CD14-positive monocyte (primary cell): ENCODE measurements at regions not wholly inside any gene's neighbourhood (a gene's known extent, or its start where the extent isn't known, plus 50 kb on each side); places are given as distances from the start of the nearest gene placed in this dataset.

Experiments
- DNase-seq, 3 donors: peaks; one replicate each; pipeline ENCODE4 v3.0.0-alpha.2; 2011 to 2022
- H2AFZ ChIP-seq: 2 replicates; pipeline ENCODE4 v1.6.0; 2012; ENCODE audit warnings: mild to moderate bottlenecking, low read depth, low read length, inconsistent platforms; ENCODE audit not compliant: insufficient read depth, poor library complexity, severe bottlenecking
- H3K27ac ChIP-seq, 2 donors: 1 replicate in 1 of 2; 2 replicates in 1 of 2; pipeline ENCODE4 v1.5.1; 2012 to 2013; ENCODE audit warnings: low read length in 2 of 2, control low read depth in 1 of 2, inconsistent platforms in 1 of 2, low read depth in 1 of 2, mild to moderate bottlenecking in 1 of 2
- H3K27me3 ChIP-seq, 2 donors: one replicate each; pipeline versions ENCODE4 v1.6.0 to v1.6.1; 2011 to 2013; ENCODE audit warnings: low read length in 2 of 2; ENCODE audit not compliant: control insufficient read depth in 2 of 2, insufficient read depth in 2 of 2
- H3K36me3 ChIP-seq, 2 donors: replicated peaks in 1 of 2; 1 replicate in 1 of 2; 2 replicates in 1 of 2; pipeline versions ENCODE4 v1.5.1 to v1.6.1; 2012 to 2013; ENCODE audit warnings: low read length in 2 of 2, control low read depth in 1 of 2, inconsistent platforms in 1 of 2, mild to moderate bottlenecking in 1 of 2; ENCODE audit not compliant: insufficient read depth in 2 of 2, control insufficient read depth in 1 of 2
- H3K4me1 ChIP-seq, 2 donors: 1 replicate in 1 of 2; 2 replicates in 1 of 2; pipeline versions ENCODE4 v1.5.1 to v1.6.1; 2012 to 2013; ENCODE audit warnings: low read length in 2 of 2, control low read depth in 1 of 2, inconsistent platforms in 1 of 2, mild to moderate bottlenecking in 1 of 2, moderate library complexity in 1 of 2; ENCODE audit not compliant: insufficient read depth in 2 of 2, control insufficient read depth in 1 of 2
- H3K4me2 ChIP-seq: replicated peaks from 2 replicates; pipeline ENCODE3; 2012; ENCODE audit warnings: low read length, moderate library complexity, mild to moderate bottlenecking; ENCODE audit not compliant: poor library complexity, severe bottlenecking; ENCODE audit errors: extremely low read depth
- H3K4me3 ChIP-seq, 3 experiments: fragments of 200-600 bp in 1 of 3; sonication (generic) in 1 of 3; replicated peaks in 1 of 3; 1 replicate in 2 of 3; 2 replicates in 1 of 3; pipeline ENCODE4 v1.5.1; 2011 to 2013; ENCODE audit warnings: low read length in 3 of 3, mild to moderate bottlenecking in 3 of 3, control low read depth in 2 of 3, low read depth in 2 of 3, inconsistent platforms in 1 of 3, moderate library complexity in 1 of 3
- H3K79me2 ChIP-seq: 2 replicates; pipeline ENCODE4 v1.6.0; 2012; ENCODE audit warnings: mild to moderate bottlenecking, control low read depth, inconsistent platforms, low read length, moderate library complexity; ENCODE audit not compliant: insufficient read depth
- H3K9ac ChIP-seq: 2 replicates; pipeline ENCODE4 v1.6.0; 2017; ENCODE audit warnings: low read length, mild to moderate bottlenecking; ENCODE audit not compliant: insufficient read depth, poor library complexity, severe bottlenecking
- H3K9me3 ChIP-seq, 2 donors: replicated peaks in 1 of 2; 1 replicate in 1 of 2; 2 replicates in 1 of 2; pipeline versions ENCODE4 v1.5.1 to v1.6.1; 2012 to 2013; ENCODE audit warnings: low read length in 2 of 2, control low read depth in 1 of 2; ENCODE audit not compliant: control insufficient read depth in 1 of 2, insufficient read depth in 1 of 2
- H4K20me1 ChIP-seq: 2 replicates; pipeline ENCODE4 v1.6.0; 2012; ENCODE audit warnings: mild to moderate bottlenecking, low read length, control low read depth, moderate library complexity; ENCODE audit not compliant: insufficient read depth
- H3K27ac Mint-ChIP-seq, 7 donors: one replicate each; pipeline ENCODE4 v1.8.0; 2020; ENCODE audit warnings: mild to moderate bottlenecking in 7 of 7, mixed read lengths in 7 of 7, moderate library complexity in 6 of 7, inconsistent platforms in 2 of 7
- H3K27me3 Mint-ChIP-seq, 3 donors: one replicate each; pipeline ENCODE4 v1.8.0; 2021 to 2022; ENCODE audit warnings: low read depth in 3 of 3, mild to moderate bottlenecking in 3 of 3, mixed read lengths in 3 of 3, moderate library complexity in 3 of 3, inconsistent platforms in 1 of 3
- H3K36me3 Mint-ChIP-seq, 2 donors: one replicate each; pipeline ENCODE4 v1.8.0; 2020; ENCODE audit warnings: mixed read lengths in 2 of 2, inconsistent platforms in 1 of 2, mild to moderate bottlenecking in 1 of 2
- H3K4me1 Mint-ChIP-seq: one replicate; pipeline ENCODE4 v1.8.0; 2020; ENCODE audit warnings: mild to moderate bottlenecking, mixed read lengths
- H3K4me3 Mint-ChIP-seq, 2 donors: one replicate each; pipeline ENCODE4 v1.8.0; 2020; ENCODE audit warnings: mild to moderate bottlenecking in 2 of 2, mixed read lengths in 2 of 2, moderate library complexity in 1 of 2
- H3K9me3 Mint-ChIP-seq, 7 donors: one replicate each; pipeline ENCODE4 v1.8.0; 2020 to 2022; ENCODE audit warnings: mixed read lengths in 7 of 7, mild to moderate bottlenecking in 6 of 7, moderate library complexity in 6 of 7, inconsistent platforms in 2 of 7
- WGBS: methylation state at CpG from one replicate; pipeline ENCODE4 v1.1.5; 2013; ENCODE audit warnings: missing lambda C conversion rate; ENCODE audit not compliant: insufficient coverage; 5-methylcytosine and 5-hydroxymethylcytosine counted together
- intact Hi-C, 2 donors: fragments of 100-400 bp; cut with micrococcal nuclease; formaldehyde crosslinking; loops; one replicate each; pipeline versions ENCODE4 v1.15.0 to v1.15.1; 2023
- TF ChIP-seq, protein P1 (sequence below): fragments of 200-600 bp; IDR thresholded peaks from one replicate; pipeline ENCODE4 v1.8.0; 2022; ENCODE audit warnings: antibody characterized with exemption, mild to moderate bottlenecking

DNA sequence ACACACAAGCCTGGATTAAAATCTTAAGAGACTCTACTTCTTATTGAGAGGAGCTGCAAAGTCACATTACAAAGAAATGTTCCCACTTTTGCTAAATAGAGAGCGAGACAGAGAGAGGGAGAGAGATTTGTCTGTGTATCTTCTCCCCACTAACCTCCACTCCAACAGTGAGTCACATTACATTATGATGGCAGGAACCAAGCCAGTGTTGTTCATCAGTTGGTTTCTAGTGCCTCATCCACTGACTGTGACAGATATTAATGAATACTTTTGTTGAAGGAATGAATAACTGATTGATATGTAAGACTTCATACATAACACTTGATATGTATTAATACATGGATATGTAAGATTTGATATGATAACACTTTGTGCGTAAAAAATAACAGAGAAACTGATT is 258.2 kb upstream of the SORCS1 start:
- Mint-ChIP-seq H3K4me3 (no peak overlapping the region), H3K9me3 (peaks cover 0 to 3% (median 0%) of the 10 kb centered on the region in 7 donors), H3K36me3 (no peaks in the 10 kb centered on the region), H3K27ac (no peak overlapping the region), H3K27me3 (no peaks in the 10 kb centered on the region), H3K4me1 (peaks cover 1% of the 10 kb centered on the region)
- no peak for DNase-seq
- 86% methylated on average over 1 of the region's 2 CpGs for WGBS
- no peaks in the 10 kb centered on the region for H3K4me1 ChIP-seq
- H3K36me3 ChIP-seq, result no peaks in the 10 kb centered on the region
- H3K27ac ChIP-seq, result no peak overlapping the region
- H4K20me1 ChIP-seq, result no peaks in the 10 kb centered on the region
- TF ChIP-seq, protein P1, sequence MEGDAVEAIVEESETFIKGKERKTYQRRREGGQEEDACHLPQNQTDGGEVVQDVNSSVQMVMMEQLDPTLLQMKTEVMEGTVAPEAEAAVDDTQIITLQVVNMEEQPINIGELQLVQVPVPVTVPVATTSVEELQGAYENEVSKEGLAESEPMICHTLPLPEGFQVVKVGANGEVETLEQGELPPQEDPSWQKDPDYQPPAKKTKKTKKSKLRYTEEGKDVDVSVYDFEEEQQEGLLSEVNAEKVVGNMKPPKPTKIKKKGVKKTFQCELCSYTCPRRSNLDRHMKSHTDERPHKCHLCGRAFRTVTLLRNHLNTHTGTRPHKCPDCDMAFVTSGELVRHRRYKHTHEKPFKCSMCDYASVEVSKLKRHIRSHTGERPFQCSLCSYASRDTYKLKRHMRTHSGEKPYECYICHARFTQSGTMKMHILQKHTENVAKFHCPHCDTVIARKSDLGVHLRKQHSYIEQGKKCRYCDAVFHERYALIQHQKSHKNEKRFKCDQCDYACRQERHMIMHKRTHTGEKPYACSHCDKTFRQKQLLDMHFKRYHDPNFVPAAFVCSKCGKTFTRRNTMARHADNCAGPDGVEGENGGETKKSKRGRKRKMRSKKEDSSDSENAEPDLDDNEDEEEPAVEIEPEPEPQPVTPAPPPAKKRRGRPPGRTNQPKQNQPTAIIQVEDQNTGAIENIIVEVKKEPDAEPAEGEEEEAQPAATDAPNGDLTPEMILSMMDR, result no peak
- intact Hi-C loops, result no loop called here
- H3K27me3 ChIP-seq, result no peaks in the 10 kb centered on the region
- no peak overlapping the region for H3K9ac ChIP-seq
- no peak overlapping the region for H2AFZ ChIP-seq
- no peak overlapping the region for H3K4me2 ChIP-seq
- H3K79me2 ChIP-seq, result no peaks in the 10 kb centered on the region
- H3K9me3 ChIP-seq, result no peaks in the 10 kb centered on the region
- no peak overlapping the region for H3K4me3 ChIP-seq

DNA sequence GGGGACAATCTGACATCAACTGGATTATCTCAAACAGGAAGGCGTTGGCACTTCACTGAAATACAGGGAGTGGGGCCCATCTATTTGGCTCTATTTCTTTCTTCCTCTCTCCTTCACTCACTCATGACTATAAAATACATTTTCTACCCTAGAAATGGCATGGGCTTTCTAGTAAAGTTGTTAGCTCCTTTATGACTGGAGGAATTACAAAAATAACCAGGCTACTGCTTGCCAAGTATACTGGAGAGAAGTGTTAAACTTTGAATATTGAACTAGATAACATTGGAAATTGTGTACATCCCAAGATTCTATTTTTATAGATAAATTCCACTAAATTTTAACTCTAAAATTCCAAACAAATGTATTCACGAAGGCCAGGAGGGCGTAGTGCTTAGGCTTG is 255.7 kb upstream of the SORCS1 start:
- Mint-ChIP-seq H3K27me3 (no peaks in the 10 kb centered on the region), H3K4me1 (peaks cover 1% of the 10 kb centered on the region), H3K27ac (peak overlapping the region in 1 of 7 donors; percentile 32), H3K36me3 (no peaks in the 10 kb centered on the region), H3K9me3 (no peaks in the 10 kb centered on the region), H3K4me3 (no peak overlapping the region)
- Histone ChIP-seq H3K27me3 (no peaks in the 10 kb centered on the region), H3K36me3 (no peaks in the 10 kb centered on the region), H3K27ac (no peak overlapping the region), H3K79me2 (no peaks in the 10 kb centered on the region), H3K4me1 (peaks cover 0 to 2% of the 10 kb centered on the region in 2 donors), H3K4me2 (no peak overlapping the region), H3K9ac (no peak overlapping the region), H3K9me3 (no peaks in the 10 kb centered on the region), H2AFZ (no peak overlapping the region), H3K4me3 (no peak overlapping the region), H4K20me1 (no peaks in the 10 kb centered on the region)
- no peak for DNase-seq
- TF ChIP-seq, protein P1, result no peak
- intact Hi-C loops, result no loop called here
- WGBS, result no CpG with 5 or more reads among the region's 3 CpGs
